Prostate gland (tissue), 2 donors: ENCODE measurements at regions not wholly inside any gene's neighbourhood (a gene's known extent, or its start where the extent isn't known, plus 50 kb on each side); places are given as distances from the start of the nearest gene placed in this dataset.

Experiments
- CTCF ChIP-seq, 4 experiments: fragments of 200-600 bp in 2 of 4; fragments of 450-650 bp in 2 of 4; sonication (generic) in 2 of 4; IDR thresholded peaks; 1 replicate in 3 of 4; 2 replicates in 1 of 4; pipeline ENCODE4 v1.5.1; 2016 to 2019; ENCODE audit warnings: antibody characterized with exemption in 4 of 4, mild to moderate bottlenecking in 2 of 4, moderate library complexity in 2 of 4
- POLR2A ChIP-seq: fragments of 450-650 bp; IDR thresholded peaks from one replicate; pipeline ENCODE4 v1.6.1; 2016; ENCODE audit warnings: antibody characterized with exemption, mild to moderate bottlenecking

GRCh38 chr1:30366911-30367310 lies 356.5 kb downstream of the MATN1 start:
- no peak for TF ChIP-seq CTCF (IDR thresholded peaks at IDR 0.05)
- no peak for TF ChIP-seq POLR2A
